HL-60 (cell line): ENCODE measurements at regions not wholly inside any gene's neighbourhood (a gene's known extent, or its start where the extent isn't known, plus 50 kb on each side); places are given as distances from the start of the nearest gene placed in this dataset.

Experiments used
- DNase-seq, 2 experiments: peaks; one replicate each; pipeline ENCODE4 v3.0.0-alpha.2; 2010 to 2020; ENCODE audit warnings: low read depth in 1 of 2, low spot score in 1 of 2
- H3K27ac ChIP-seq: fragments of 250-450 bp; sonication (Bioruptor Pico); replicated peaks from 2 replicates; pipeline ENCODE4 v1.5.1; 2020; ENCODE audit warnings: mild to moderate bottlenecking, moderate library complexity
- H3K27me3 ChIP-seq: fragments of 250-450 bp; sonication (Bioruptor Pico); 2 replicates; pipeline ENCODE4 v1.5.1; 2021; ENCODE audit warnings: mild to moderate bottlenecking, moderate library complexity; ENCODE audit not compliant: insufficient read depth, poor library complexity, severe bottlenecking
- H3K4me3 ChIP-seq: replicated peaks from 2 replicates; pipeline ENCODE4 v1.5.1; 2011; ENCODE audit warnings: mild to moderate bottlenecking, control low read depth, low read length; ENCODE audit not compliant: insufficient read depth
- GABPA ChIP-seq: IDR thresholded peaks from 2 replicates; pipeline ENCODE4 v1.6.1; 2012; ENCODE audit warnings: low read depth
- POLR2AphosphoS5 ChIP-seq: IDR thresholded peaks from 2 replicates; pipeline ENCODE4 v1.6.1; 2012; ENCODE audit warnings: low read depth
- SPI1 ChIP-seq: IDR thresholded peaks from 2 replicates; pipeline ENCODE4 v1.6.1; 2012; ENCODE audit warnings: low read depth, mild to moderate bottlenecking, borderline replicate concordance
- TF ChIP-seq, protein P1 (sequence below): IDR thresholded peaks from one replicate; pipeline ENCODE4 v1.5.1; 2011; ENCODE audit warnings: low read length, control low read depth, inconsistent platforms; ENCODE audit not compliant: insufficient read depth
- TF ChIP-seq, protein P2 (sequence below): IDR thresholded peaks from 2 replicates; pipeline ENCODE4 v1.6.1; 2012; ENCODE audit warnings: low read depth; ENCODE audit not compliant: insufficient replicate concordance

DNA sequence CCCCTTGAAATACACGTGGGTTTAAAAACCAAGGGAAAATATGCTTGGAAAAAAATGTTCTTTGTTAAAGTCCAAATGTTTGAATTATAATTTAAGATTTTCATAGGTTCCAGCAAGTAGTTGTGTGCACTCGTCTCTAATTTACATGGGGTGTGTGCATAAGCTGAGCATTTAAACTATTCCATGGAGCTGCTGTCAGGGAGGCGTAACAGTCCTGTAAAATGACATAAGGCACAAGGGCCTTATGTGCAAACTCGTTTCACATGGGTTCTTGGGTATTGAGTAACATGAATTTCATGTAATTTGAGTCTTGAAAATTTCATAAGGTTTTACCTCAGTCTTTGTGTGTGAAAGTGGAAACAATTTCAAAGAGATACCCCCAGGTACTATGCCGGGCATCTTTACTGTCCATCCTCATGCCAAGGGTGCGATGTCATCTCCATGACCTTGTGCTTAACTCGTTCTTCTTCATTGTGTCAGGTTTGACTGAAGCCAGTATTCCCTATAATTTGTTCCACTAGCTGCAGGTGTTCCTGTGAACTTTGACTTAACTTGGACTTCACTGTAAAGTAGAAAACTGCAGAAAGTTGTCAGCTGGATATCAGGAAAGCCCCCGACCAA lies 359.3 kb downstream of the SH3GL2 start:
- no peak for TF ChIP-seq SPI1
- TF ChIP-seq, protein P1, sequence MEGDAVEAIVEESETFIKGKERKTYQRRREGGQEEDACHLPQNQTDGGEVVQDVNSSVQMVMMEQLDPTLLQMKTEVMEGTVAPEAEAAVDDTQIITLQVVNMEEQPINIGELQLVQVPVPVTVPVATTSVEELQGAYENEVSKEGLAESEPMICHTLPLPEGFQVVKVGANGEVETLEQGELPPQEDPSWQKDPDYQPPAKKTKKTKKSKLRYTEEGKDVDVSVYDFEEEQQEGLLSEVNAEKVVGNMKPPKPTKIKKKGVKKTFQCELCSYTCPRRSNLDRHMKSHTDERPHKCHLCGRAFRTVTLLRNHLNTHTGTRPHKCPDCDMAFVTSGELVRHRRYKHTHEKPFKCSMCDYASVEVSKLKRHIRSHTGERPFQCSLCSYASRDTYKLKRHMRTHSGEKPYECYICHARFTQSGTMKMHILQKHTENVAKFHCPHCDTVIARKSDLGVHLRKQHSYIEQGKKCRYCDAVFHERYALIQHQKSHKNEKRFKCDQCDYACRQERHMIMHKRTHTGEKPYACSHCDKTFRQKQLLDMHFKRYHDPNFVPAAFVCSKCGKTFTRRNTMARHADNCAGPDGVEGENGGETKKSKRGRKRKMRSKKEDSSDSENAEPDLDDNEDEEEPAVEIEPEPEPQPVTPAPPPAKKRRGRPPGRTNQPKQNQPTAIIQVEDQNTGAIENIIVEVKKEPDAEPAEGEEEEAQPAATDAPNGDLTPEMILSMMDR: no peak
- TF ChIP-seq, protein P2, sequence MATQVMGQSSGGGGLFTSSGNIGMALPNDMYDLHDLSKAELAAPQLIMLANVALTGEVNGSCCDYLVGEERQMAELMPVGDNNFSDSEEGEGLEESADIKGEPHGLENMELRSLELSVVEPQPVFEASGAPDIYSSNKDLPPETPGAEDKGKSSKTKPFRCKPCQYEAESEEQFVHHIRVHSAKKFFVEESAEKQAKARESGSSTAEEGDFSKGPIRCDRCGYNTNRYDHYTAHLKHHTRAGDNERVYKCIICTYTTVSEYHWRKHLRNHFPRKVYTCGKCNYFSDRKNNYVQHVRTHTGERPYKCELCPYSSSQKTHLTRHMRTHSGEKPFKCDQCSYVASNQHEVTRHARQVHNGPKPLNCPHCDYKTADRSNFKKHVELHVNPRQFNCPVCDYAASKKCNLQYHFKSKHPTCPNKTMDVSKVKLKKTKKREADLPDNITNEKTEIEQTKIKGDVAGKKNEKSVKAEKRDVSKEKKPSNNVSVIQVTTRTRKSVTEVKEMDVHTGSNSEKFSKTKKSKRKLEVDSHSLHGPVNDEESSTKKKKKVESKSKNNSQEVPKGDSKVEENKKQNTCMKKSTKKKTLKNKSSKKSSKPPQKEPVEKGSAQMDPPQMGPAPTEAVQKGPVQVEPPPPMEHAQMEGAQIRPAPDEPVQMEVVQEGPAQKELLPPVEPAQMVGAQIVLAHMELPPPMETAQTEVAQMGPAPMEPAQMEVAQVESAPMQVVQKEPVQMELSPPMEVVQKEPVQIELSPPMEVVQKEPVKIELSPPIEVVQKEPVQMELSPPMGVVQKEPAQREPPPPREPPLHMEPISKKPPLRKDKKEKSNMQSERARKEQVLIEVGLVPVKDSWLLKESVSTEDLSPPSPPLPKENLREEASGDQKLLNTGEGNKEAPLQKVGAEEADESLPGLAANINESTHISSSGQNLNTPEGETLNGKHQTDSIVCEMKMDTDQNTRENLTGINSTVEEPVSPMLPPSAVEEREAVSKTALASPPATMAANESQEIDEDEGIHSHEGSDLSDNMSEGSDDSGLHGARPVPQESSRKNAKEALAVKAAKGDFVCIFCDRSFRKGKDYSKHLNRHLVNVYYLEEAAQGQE: no peak
- TF ChIP-seq GABPA: no peak
- TF ChIP-seq POLR2AphosphoS5: no peak
- Histone ChIP-seq H3K4me3 (no peak overlapping the region), H3K27ac (no peak overlapping the region), H3K27me3 (no peaks in the 10 kb centered on the region)
- DNase-seq: no peak

DNA sequence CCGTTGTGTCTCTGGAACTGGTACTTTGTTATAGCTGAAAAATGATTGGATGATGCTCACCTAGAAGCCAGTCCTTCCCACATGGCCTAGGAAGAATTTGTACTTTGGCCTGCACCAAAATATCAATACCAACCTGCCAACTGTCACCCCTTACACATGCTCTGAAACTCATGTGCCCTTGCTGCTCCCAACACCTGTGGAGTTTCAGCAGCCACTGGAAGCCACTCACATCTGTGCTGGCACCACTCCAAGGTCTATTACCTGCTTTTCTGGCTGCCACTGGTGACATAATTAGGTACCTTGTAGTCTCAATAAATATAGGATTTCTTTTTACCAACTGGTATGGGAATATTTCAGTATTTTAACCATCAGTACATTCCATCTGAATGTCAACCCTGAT lies 363.6 kb downstream of the SH3GL2 start:
- no peak overlapping the region for H3K4me3 ChIP-seq
- no peak for DNase-seq
- no peak for TF ChIP-seq GABPA
- H3K27me3 ChIP-seq: no peaks in the 10 kb centered on the region
- no peak overlapping the region for H3K27ac ChIP-seq

GRCh38 chr9:17955409-17955808 lies 376.5 kb downstream of the SH3GL2 start:
- Histone ChIP-seq H3K27me3 (no peaks in the 10 kb centered on the region), H3K27ac (no peak overlapping the region), H3K4me3 (no peak overlapping the region)
- no peak for TF ChIP-seq SPI1
- TF ChIP-seq, protein P1: no peak
- no peak for TF ChIP-seq POLR2AphosphoS5
- TF ChIP-seq, protein P2: no peak
- TF ChIP-seq GABPA: no peak
- no peak for DNase-seq

- Histone ChIP-seq H3K27me3 (no peaks in the 10 kb centered on the region), H3K27ac (no peak overlapping the region), H3K4me3 (no peak overlapping the region)
- TF ChIP-seq, protein P1: no peak
- TF ChIP-seq POLR2AphosphoS5 (no peak), GABPA (no peak), SPI1 (no peak)
- TF ChIP-seq, protein P2: no peak
- no peak for DNase-seq
These were observed 379.5 kb downstream of the SH3GL2 start for GRCh38 chr9:17958363-17958762.
